ENCODE measurements at regions not wholly inside any gene's neighbourhood (a gene's known extent, or its start where the extent isn't known, plus 50 kb on each side); places are given as distances from the start of the nearest gene placed in this dataset.

GRCh38 chr5:123805300-123805699, 293.3 kb downstream of the CSNK1G3 start:
- in situ Hi-C loops (cut with MboI; ENCODE audit: low pct_unique_long_range_greater_than_20kb, low sequenced_read_pairs, unreplicated experiment), result no loop called here
- no peak for DNase-seq (ENCODE audit: low spot score)
- no peak for TF ChIP-seq CTCF (IDR thresholded peaks at IDR 0.05; ENCODE audit: extremely low read depth, insufficient read depth, missing control alignments)

- no peak for TF ChIP-seq CTCF (IDR thresholded peaks at IDR 0.05; ENCODE audit: extremely low read depth, insufficient read depth, missing control alignments)
- in situ Hi-C loops (cut with MboI; ENCODE audit: low pct_unique_long_range_greater_than_20kb, low sequenced_read_pairs, unreplicated experiment), result no loop called here
- no peak for DNase-seq (ENCODE audit: low spot score)
These were observed 291.4 kb downstream of the CSNK1G3 start for GRCh38 chr5:123803359-123803758.

- in situ Hi-C loops (cut with MboI; ENCODE audit: low pct_unique_long_range_greater_than_20kb, low sequenced_read_pairs, unreplicated experiment), result no loop called here
- no peak for DNase-seq (ENCODE audit: low spot score)
- TF ChIP-seq CTCF (IDR thresholded peaks at IDR 0.05; ENCODE audit: extremely low read depth, insufficient read depth, missing control alignments), result no peak
These were observed 290.4 kb downstream of the CSNK1G3 start for GRCh38 chr5:123802298-123802951.

GRCh38 chr5:123800640-123801039, 288.7 kb downstream of the CSNK1G3 start:
- TF ChIP-seq CTCF (IDR thresholded peaks at IDR 0.05; ENCODE audit: extremely low read depth, insufficient read depth, missing control alignments), result no peak
- no peak for DNase-seq (ENCODE audit: low spot score)
- in situ Hi-C loops (cut with MboI; ENCODE audit: low pct_unique_long_range_greater_than_20kb, low sequenced_read_pairs, unreplicated experiment), result no loop called here

GRCh38 chr5:123795688-123796087, 283.7 kb downstream of the CSNK1G3 start:
- DNase-seq (ENCODE audit: low spot score), result no peak
- in situ Hi-C loops (cut with MboI; ENCODE audit: low pct_unique_long_range_greater_than_20kb, low sequenced_read_pairs, unreplicated experiment), result no loop called here
- TF ChIP-seq CTCF (IDR thresholded peaks at IDR 0.05; ENCODE audit: extremely low read depth, insufficient read depth, missing control alignments), result no peak

- no peak for TF ChIP-seq CTCF (IDR thresholded peaks at IDR 0.05; ENCODE audit: extremely low read depth, insufficient read depth, missing control alignments)
- in situ Hi-C loops (cut with MboI; ENCODE audit: low pct_unique_long_range_greater_than_20kb, low sequenced_read_pairs, unreplicated experiment), result no loop called here
- no peak for DNase-seq (ENCODE audit: low spot score)
These were observed 278.2 kb downstream of the CSNK1G3 start for GRCh38 chr5:123790226-123790625.
